Kidney (tissue), 13 donors: ENCODE measurements at regions not wholly inside any gene's neighbourhood (a gene's known extent, or its start where the extent isn't known, plus 50 kb on each side); places are given as distances from the start of the nearest gene placed in this dataset.
A peak's percentile ranks its signal among the peaks of the same experiment; 100 is the strongest.

ENCODE experiments used
- DNase-seq, 5 donors: peaks; one replicate each; pipeline ENCODE4 v3.0.0-alpha.2; 2013 to 2020
- FAIRE-seq: peaks from 2 replicates; lab custom pipeline; 2012; peaks lifted over from hg19 to GRCh38; lab: Jason Lieb, UNC
- H3K27ac ChIP-seq, 2 donors: one replicate each; pipeline ENCODE4 v1.7.0; 2013; ENCODE audit warnings: low read depth in 2 of 2, low read length in 2 of 2, inconsistent platforms in 1 of 2
- H3K27me3 ChIP-seq: one replicate; pipeline ENCODE4 v1.7.1; 2013; ENCODE audit warnings: low read length, inconsistent platforms; ENCODE audit not compliant: control insufficient read depth, insufficient read depth
- H3K36me3 ChIP-seq, 3 donors: one replicate each; pipeline versions ENCODE4 v1.7.0 to v1.7.1; 2013; ENCODE audit warnings: low read length in 3 of 3, control low read depth in 1 of 3, inconsistent platforms in 1 of 3; ENCODE audit not compliant: insufficient read depth in 3 of 3, control insufficient read depth in 2 of 3
- H3K4me1 ChIP-seq, 3 donors: one replicate each; pipeline versions ENCODE4 v1.7.0 to v1.7.1; 2013; ENCODE audit warnings: low read length in 3 of 3, inconsistent platforms in 1 of 3, low read depth in 1 of 3; ENCODE audit not compliant: control insufficient read depth in 2 of 3, insufficient read depth in 2 of 3
- H3K4me3 ChIP-seq, 3 donors: one replicate each; pipeline versions ENCODE4 v1.7.0 to v1.8.1; 2013; ENCODE audit warnings: low read length in 3 of 3, control low read depth in 1 of 3, inconsistent platforms in 1 of 3
- H3K9ac ChIP-seq, 3 donors: one replicate each; pipeline versions ENCODE4 v1.7.0 to v1.7.1; 2013; ENCODE audit warnings: low read length in 3 of 3, control low read depth in 1 of 3, inconsistent platforms in 1 of 3
- H3K9me3 ChIP-seq, 3 donors: one replicate each; pipeline versions ENCODE4 v1.7.0 to v1.7.1; 2013; ENCODE audit warnings: low read length in 3 of 3, control low read depth in 1 of 3, inconsistent platforms in 1 of 3; ENCODE audit not compliant: control insufficient read depth in 2 of 3, insufficient read depth in 1 of 3
- CTCF ChIP-seq: IDR thresholded peaks from 3 replicates; pipeline ENCODE4 v1.5.1; 2012; ENCODE audit warnings: mild to moderate bottlenecking, moderate library complexity, borderline replicate concordance; ENCODE audit not compliant: insufficient read depth; ENCODE audit errors: extremely low read depth
- intact Hi-C: fragments of 100-400 bp; cut with DNase I; formaldehyde crosslinking; loops from one replicate; pipeline ENCODE4 v1.11.1; 2022
- donor health status: control.
- donor health status: control.
- donor health status: control.
- donor health status: control.
- donor health status: control.
- donor health status: DM: yes; HTN: yes; CAD: no.
- donor health status: Normal renal cell carcinoma (clear cell type).

- Histone ChIP-seq H3K36me3 (no peaks in the 10 kb centered on the region), H3K27me3 (no peaks in the 10 kb centered on the region), H3K9me3 (no peaks in the 10 kb centered on the region), H3K9ac (no peak overlapping the region), H3K4me1 (no peaks in the 10 kb centered on the region), H3K27ac (no peak overlapping the region), H3K4me3 (no peak overlapping the region)
- intact Hi-C loops: no loop called here
- TF ChIP-seq CTCF: no peak
- DNase-seq: peak in 1 of 5 donors; percentile 21
- no peak for FAIRE-seq
These were observed 66.8 kb upstream of the ANK2 start for GRCh38 chr4:112982680-112983079.

GRCh38 chr4:112994732-112995464 is 54.6 kb upstream of the ANK2 start:
- H3K27ac ChIP-seq: no peak overlapping the region
- TF ChIP-seq CTCF: no peak
- no peak overlapping the region for H3K9ac ChIP-seq
- H3K4me1 ChIP-seq: no peaks in the 10 kb centered on the region
- intact Hi-C loops: no loop called here
- DNase-seq (no peak), FAIRE-seq (no peak)
- H3K36me3 ChIP-seq: no peaks in the 10 kb centered on the region
- H3K9me3 ChIP-seq: no peaks in the 10 kb centered on the region
- H3K4me3 ChIP-seq: no peak overlapping the region
- no peaks in the 10 kb centered on the region for H3K27me3 ChIP-seq
